Stimulated activated CD4-positive, alpha-beta T cell treated with anti-CD3 and anti-CD28 coated beads, Interleukin-2, amount 100 ng/mL, for 48 hours (primary cell): ENCODE measurements at regions not wholly inside any gene's neighbourhood (a gene's known extent, or its start where the extent isn't known, plus 50 kb on each side); places are given as distances from the start of the nearest gene placed in this dataset.

ENCODE experiments used
- DNase-seq, 2 donors: peaks; one replicate each; pipeline ENCODE4 v3.0.0-alpha.2; 2020

GRCh38 chr10:107855301-107856046 lies 691.0 kb upstream of the SORCS1 start:
- no peak for DNase-seq

- DNase-seq: no peak
Measured at GRCh38 chr10:107848726-107849360, 684.3 kb upstream of the SORCS1 start.

- DNase-seq: no peak
Measured at GRCh38 chr10:107847620-107848019, 683.1 kb upstream of the SORCS1 start.

- no peak for DNase-seq
Measured at GRCh38 chr10:107834706-107835105, 670.2 kb upstream of the SORCS1 start.

- DNase-seq: no peak
Measured at GRCh38 chr10:107831772-107832171, 667.3 kb upstream of the SORCS1 start.

- DNase-seq: no peak
Measured at GRCh38 chr10:107829161-107829560, 664.7 kb upstream of the SORCS1 start.

GRCh38 chr10:107826171-107826570 lies 661.7 kb upstream of the SORCS1 start:
- DNase-seq: no peak

- DNase-seq: no peak
Measured at GRCh38 chr10:107814865-107815487, 650.5 kb upstream of the SORCS1 start.

GRCh38 chr10:107813451-107814162 lies 649.1 kb upstream of the SORCS1 start:
- DNase-seq: no peak

- DNase-seq: no peak
Measured at GRCh38 chr10:107809889-107810288, 645.4 kb upstream of the SORCS1 start.

GRCh38 chr10:107807836-107808235 lies 643.3 kb upstream of the SORCS1 start:
- DNase-seq: no peak

- DNase-seq: no peak
Measured at GRCh38 chr10:107806026-107806425, 641.5 kb upstream of the SORCS1 start.

GRCh38 chr10:107803546-107803945 lies 639.0 kb upstream of the SORCS1 start:
- DNase-seq: no peak

GRCh38 chr10:107800061-107800460 lies 635.6 kb upstream of the SORCS1 start:
- DNase-seq: no peak

- DNase-seq: no peak
Measured at GRCh38 chr10:107790271-107790670, 625.8 kb upstream of the SORCS1 start.

- no peak for DNase-seq
Measured at GRCh38 chr10:107771066-107771465, 606.6 kb upstream of the SORCS1 start.

- no peak for DNase-seq
Measured at GRCh38 chr10:107767185-107767584, 602.7 kb upstream of the SORCS1 start.

- DNase-seq: no peak
Measured at GRCh38 chr10:107754814-107755213, 590.3 kb upstream of the SORCS1 start.

GRCh38 chr10:107749235-107749634 lies 584.7 kb upstream of the SORCS1 start:
- DNase-seq: no peak

GRCh38 chr10:107747851-107748250 lies 583.3 kb upstream of the SORCS1 start:
- DNase-seq: no peak

GRCh38 chr10:107741971-107742370 lies 577.5 kb upstream of the SORCS1 start:
- DNase-seq: no peak

GRCh38 chr10:107740962-107741690 lies 576.6 kb upstream of the SORCS1 start:
- no peak for DNase-seq

- DNase-seq: no peak
Measured at GRCh38 chr10:107739951-107740350, 575.4 kb upstream of the SORCS1 start.
